ENCODE measurements at regions not wholly inside any gene's neighbourhood (a gene's known extent, or its start where the extent isn't known, plus 50 kb on each side); places are given as distances from the start of the nearest gene placed in this dataset.

- no peak for DNase-seq (ENCODE audit: low read depth in 1 of 2, low spot score in 2 of 2)
- no peaks in the 10 kb centered on the region for H3K4me1 ChIP-seq (replicated peaks in 1 of 4; ENCODE audit: control insufficient read depth in 3 of 4, insufficient read depth in 4 of 4, low read length in 3 of 4)
- H3K27me3 ChIP-seq (replicated peaks in 1 of 4; ENCODE audit: control insufficient read depth in 3 of 4, extremely low read depth in 1 of 4, insufficient read depth in 3 of 4, low read length in 3 of 4) = no peaks in the 10 kb centered on the region
- H2BK20ac ChIP-seq (ENCODE audit: low read length) = no peak overlapping the region
- H3K56ac ChIP-seq (replicated peaks; ENCODE audit: insufficient read length, low read depth, low read length) = no peak overlapping the region
- H3K79me2 ChIP-seq (ENCODE audit: control insufficient read depth in 1 of 2, insufficient read depth in 2 of 2, low read length in 2 of 2) = no peaks in the 10 kb centered on the region
- no peak overlapping the region for H2BK15ac ChIP-seq (ENCODE audit: low read length)
- H3K4ac ChIP-seq (replicated peaks; ENCODE audit: insufficient read length, low read depth, low read length) = no peak overlapping the region
- H3K23ac ChIP-seq (ENCODE audit: insufficient read length) = no peak overlapping the region
- ChIA-PET CTCF (ENCODE audit: partially characterized antibody) (no interaction called here), POLR2A (ENCODE audit: partially characterized antibody) (no interaction called here)
- H2BK120ac ChIP-seq (replicated peaks; ENCODE audit: low read depth, low read length) = no peak overlapping the region
- no peak overlapping the region for H3K18ac ChIP-seq (ENCODE audit: extremely low read depth, low read length)
- peaks cover 0 to 4% of the 10 kb centered on the region in 2 experiments for H4K20me1 ChIP-seq (replicated peaks in 1 of 2; ENCODE audit: control insufficient read depth in 1 of 2, insufficient read depth in 2 of 2, low read length in 2 of 2)
- no peak overlapping the region for H4K8ac ChIP-seq (ENCODE audit: extremely low read depth, insufficient read depth, low read length)
- no peak overlapping the region for H3K27ac ChIP-seq (ENCODE audit: low read depth, low read length)
- H2BK5ac ChIP-seq (ENCODE audit: low read depth, low read length) = no peak overlapping the region
- no peaks in the 10 kb centered on the region for H3K79me1 ChIP-seq (ENCODE audit: low read depth, low read length)
- no peak for FAIRE-seq
- 0 out of 2 replicates have a peak, but pooled peaks cover 3% of the 10 kb centered on the region for H3K23me2 ChIP-seq (ENCODE audit: low read depth, low read length)
- H4K5ac ChIP-seq (ENCODE audit: insufficient read length, low read depth, low read length) = no peak overlapping the region
- H3K14ac ChIP-seq (ENCODE audit: insufficient read length) = no peak overlapping the region
- no peak overlapping the region for H3K4me3 ChIP-seq (ENCODE audit: extremely low read depth in 1 of 4, insufficient read depth in 2 of 4, low read depth in 3 of 4, low read length in 4 of 4)
- no peak for TF ChIP-seq GABPA (IDR thresholded peaks at IDR 0.05; ENCODE audit: borderline replicate concordance, insufficient read depth, low read length)
- no peak for TF ChIP-seq TCF12 (IDR thresholded peaks at IDR 0.05; ENCODE audit: low read depth, low read length)
- no peak for TF ChIP-seq HDAC6 (IDR thresholded peaks at IDR 0.05; ENCODE audit: low read depth, low read length)
- no peak for TF ChIP-seq PHF8 (conservative IDR thresholded peaks at IDR 0.05; ENCODE audit: low read depth, low read length)
- 89% methylated on average over 5 of the region's 5 CpGs; no CpG with 5 or more reads in 1 of the 2 experiments for whole genome bisulfite sequencing, 2 experiments (ENCODE audit: extremely low coverage in 1 of 2, insufficient coverage in 1 of 2, insufficient read length in 1 of 2, insufficient replicate concordance in 2 of 2, low coverage in 1 of 2, low lambda C conversion rate in 2 of 2, missing lambda C conversion rate in 1 of 2)
- H4K91ac ChIP-seq (replicated peaks; ENCODE audit: insufficient read length, low read length) = no peak overlapping the region
- H2BK12ac ChIP-seq (ENCODE audit: low read depth, low read length) = no peak overlapping the region
- H2AK5ac ChIP-seq (ENCODE audit: low read depth, low read length) = no peak overlapping the region
- no peak overlapping the region for H2AFZ ChIP-seq (ENCODE audit: low read length)
- no peak overlapping the region for H3K4me2 ChIP-seq (ENCODE audit: insufficient read depth in 1 of 2, low read depth in 2 of 2, low read length in 2 of 2)
- H3K9me3 ChIP-seq (ENCODE audit: insufficient read depth in 2 of 2, low read depth in 1 of 2, low read length in 1 of 2) = peaks cover 11 to 12% of the 10 kb centered on the region in 2 experiments; a peak in 3 of 4 replicates
- H3K36me3 ChIP-seq (ENCODE audit: control insufficient read depth in 2 of 4, insufficient read depth in 4 of 4, low read length in 3 of 4) = peaks cover 0 to 4% (median 0%) of the 10 kb centered on the region in 4 experiments; a peak in 1 of 8 replicates
- no peak overlapping the region for H3K9ac ChIP-seq (replicated peaks in 1 of 4; ENCODE audit: extremely low read depth in 1 of 4, low read depth in 3 of 4, low read length in 3 of 4)
These were observed 75.4 kb upstream of the ARHGEF7 start for GRCh38 chr13:111039735-111040134.

Data from H1 (cell line).